ENCODE measurements at regions not wholly inside any gene's neighbourhood (a gene's known extent, or its start where the extent isn't known, plus 50 kb on each side); places are given as distances from the start of the nearest gene placed in this dataset.

DNA sequence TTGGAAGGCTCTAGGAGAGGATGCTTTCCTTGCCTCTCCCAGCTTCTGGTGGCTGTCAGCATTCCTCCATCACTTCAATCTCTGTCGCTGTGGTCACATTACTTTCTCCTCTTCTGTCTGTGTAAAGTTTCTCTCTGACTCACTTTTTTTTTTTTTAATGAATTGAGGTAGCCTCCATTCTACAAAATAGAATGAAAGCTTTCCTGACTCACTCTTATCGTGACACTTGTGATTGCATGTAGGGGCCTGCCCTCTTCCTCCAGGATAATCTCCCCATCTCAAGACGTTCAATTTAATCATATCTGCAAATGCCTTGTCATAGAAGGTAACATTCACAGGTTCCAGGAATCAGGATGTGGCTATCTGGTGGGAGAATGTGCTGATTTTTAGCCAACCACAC, 153.5 kb upstream of the HMGA2 start:
- no peak for TF ChIP-seq POLR2A (IDR thresholded peaks at IDR 0.05; ENCODE audit: low read depth, low read length)
- TF ChIP-seq EZH2 (IDR thresholded peaks at IDR 0.05; ENCODE audit: borderline replicate concordance, low read depth, low read length, severe bottlenecking): no peak
- TF ChIP-seq, protein P1, sequence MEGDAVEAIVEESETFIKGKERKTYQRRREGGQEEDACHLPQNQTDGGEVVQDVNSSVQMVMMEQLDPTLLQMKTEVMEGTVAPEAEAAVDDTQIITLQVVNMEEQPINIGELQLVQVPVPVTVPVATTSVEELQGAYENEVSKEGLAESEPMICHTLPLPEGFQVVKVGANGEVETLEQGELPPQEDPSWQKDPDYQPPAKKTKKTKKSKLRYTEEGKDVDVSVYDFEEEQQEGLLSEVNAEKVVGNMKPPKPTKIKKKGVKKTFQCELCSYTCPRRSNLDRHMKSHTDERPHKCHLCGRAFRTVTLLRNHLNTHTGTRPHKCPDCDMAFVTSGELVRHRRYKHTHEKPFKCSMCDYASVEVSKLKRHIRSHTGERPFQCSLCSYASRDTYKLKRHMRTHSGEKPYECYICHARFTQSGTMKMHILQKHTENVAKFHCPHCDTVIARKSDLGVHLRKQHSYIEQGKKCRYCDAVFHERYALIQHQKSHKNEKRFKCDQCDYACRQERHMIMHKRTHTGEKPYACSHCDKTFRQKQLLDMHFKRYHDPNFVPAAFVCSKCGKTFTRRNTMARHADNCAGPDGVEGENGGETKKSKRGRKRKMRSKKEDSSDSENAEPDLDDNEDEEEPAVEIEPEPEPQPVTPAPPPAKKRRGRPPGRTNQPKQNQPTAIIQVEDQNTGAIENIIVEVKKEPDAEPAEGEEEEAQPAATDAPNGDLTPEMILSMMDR (IDR thresholded peaks at IDR 0.05; ENCODE audit: extremely low read depth in 1 of 2, insufficient read depth in 1 of 2, low read depth in 1 of 2, low read length in 2 of 2): no peak
- no peak for TF ChIP-seq FOS (IDR thresholded peaks at IDR 0.05; ENCODE audit: borderline replicate concordance, insufficient read depth, low read length)
